SH-SY5Y (cell line): ENCODE measurements at regions not wholly inside any gene's neighbourhood (a gene's known extent, or its start where the extent isn't known, plus 50 kb on each side); places are given as distances from the start of the nearest gene placed in this dataset.

Experiments used
- GATA2 ChIP-seq: IDR thresholded peaks from 2 replicates; pipeline ENCODE4 v1.6.1; 2011; ENCODE audit warnings: mild to moderate bottlenecking, low read depth, low read length
- GATA3 ChIP-seq: IDR thresholded peaks from 2 replicates; pipeline ENCODE4 v1.6.1; 2011; ENCODE audit warnings: low read depth, mild to moderate bottlenecking, low read length, moderate library complexity

GRCh38 chr9:82295181-82295580 is 306.6 kb downstream of the SPATA31D1 start:
- TF ChIP-seq GATA3 (no peak), GATA2 (no peak)
